HK-2 (cell line): ENCODE measurements at regions not wholly inside any gene's neighbourhood (a gene's known extent, or its start where the extent isn't known, plus 50 kb on each side); places are given as distances from the start of the nearest gene placed in this dataset.
A peak's percentile ranks its signal among the peaks of the same experiment; 100 is the strongest.
"Not testable (repeated sequence)": the region's sequence is repeated elsewhere in the genome, so short reads cannot be mapped to it uniquely, and the experiment has no call there.

Experiments
- DNase-seq: peaks from one replicate; pipeline ENCODE4 v3.0.0-alpha.2; 2018; ENCODE audit not compliant: unreplicated experiment

DNA sequence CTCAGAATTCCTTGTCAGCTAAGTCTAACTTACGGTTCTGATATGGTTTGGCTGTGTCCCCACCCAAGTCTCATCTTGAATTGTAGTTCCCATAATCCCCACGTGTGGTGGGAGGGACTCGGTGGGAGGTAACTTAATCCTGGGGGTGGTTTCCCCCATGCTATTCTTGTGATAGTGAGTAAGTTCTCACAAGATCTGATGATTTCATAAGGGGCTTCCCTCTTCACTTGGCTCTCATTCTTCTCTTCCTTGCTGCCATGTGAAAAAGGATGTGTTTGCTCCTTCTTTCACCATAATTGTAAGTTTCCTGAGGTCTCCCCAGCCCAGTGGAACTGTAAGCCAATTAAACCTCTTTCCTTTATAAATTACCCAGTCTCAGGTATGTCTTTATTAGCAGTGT, 163.0 kb downstream of the PMAIP1 start:
- DNase-seq: not testable (repeated sequence)

DNA sequence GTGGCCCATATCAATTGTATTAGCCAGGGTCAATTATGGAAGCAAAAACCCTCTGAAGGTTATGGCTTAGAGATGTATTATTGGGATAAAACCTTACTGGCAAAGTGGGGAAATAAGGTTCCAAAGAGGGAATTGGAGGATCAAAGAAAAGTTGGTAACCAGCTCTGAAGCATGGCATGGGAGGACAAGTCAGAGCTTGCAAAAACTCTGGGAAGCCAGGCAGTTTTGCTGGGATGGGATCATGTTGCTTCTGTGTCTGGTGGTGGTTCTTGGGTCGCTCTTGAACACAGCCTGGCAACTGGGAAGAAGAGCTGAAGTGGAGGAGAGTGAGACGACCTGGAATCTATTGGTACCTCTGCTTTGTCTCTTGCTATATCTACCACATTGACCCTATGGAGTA, 162.6 kb downstream of the PMAIP1 start:
- DNase-seq: no peak

GRCh38 chr18:60060578-60060977, 160.8 kb downstream of the PMAIP1 start:
- DNase-seq: peak; percentile 48

- no peak for DNase-seq
Observed at GRCh38 chr18:60060026-60060425, 160.2 kb downstream of the PMAIP1 start.

- no peak for DNase-seq
Observed at GRCh38 chr18:60059216-60059615, 159.4 kb downstream of the PMAIP1 start.

GRCh38 chr18:60053747-60054304, 154.0 kb downstream of the PMAIP1 start:
- DNase-seq: peak; percentile 64

DNA sequence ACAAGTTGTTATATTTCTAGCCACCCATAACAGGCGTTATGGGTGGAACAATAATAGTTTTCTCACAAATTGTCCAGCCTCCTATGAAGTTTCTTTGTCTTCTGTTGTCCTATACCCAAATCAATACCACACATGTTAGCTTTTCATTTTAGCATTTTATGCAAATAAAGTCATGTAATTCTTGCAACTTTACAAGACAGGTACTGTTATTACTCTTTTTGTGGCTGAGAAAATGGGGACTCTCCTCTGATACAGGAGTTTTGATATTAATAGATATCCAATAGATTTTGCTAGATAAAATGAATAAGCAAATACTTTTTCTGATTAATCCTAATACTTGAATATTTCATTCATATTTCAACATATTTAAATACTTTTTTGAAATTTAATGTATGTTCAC, 151.0 kb downstream of the PMAIP1 start:
- no peak for DNase-seq

DNA sequence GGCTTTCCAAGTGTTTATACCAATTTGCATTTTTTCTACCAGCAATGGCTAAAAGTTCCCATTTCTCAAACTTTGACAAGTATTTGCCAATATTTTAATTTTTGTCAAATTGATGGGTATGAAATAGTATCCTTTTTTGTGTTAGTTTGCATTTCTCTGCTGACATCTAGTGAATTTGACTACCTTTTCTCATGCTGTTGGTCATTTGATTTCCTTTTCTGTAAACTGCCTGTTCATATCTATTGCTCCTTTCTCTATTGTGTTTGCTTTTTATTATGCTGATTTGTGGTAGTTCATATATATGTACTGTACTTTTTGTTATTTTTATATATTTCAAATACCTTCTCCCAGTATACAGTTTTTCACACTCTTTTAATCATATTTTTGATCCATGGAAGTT, 149.4 kb downstream of the PMAIP1 start:
- DNase-seq: no peak

GRCh38 chr18:60047556-60047955, 147.8 kb downstream of the PMAIP1 start:
- DNase-seq: no peak

DNA sequence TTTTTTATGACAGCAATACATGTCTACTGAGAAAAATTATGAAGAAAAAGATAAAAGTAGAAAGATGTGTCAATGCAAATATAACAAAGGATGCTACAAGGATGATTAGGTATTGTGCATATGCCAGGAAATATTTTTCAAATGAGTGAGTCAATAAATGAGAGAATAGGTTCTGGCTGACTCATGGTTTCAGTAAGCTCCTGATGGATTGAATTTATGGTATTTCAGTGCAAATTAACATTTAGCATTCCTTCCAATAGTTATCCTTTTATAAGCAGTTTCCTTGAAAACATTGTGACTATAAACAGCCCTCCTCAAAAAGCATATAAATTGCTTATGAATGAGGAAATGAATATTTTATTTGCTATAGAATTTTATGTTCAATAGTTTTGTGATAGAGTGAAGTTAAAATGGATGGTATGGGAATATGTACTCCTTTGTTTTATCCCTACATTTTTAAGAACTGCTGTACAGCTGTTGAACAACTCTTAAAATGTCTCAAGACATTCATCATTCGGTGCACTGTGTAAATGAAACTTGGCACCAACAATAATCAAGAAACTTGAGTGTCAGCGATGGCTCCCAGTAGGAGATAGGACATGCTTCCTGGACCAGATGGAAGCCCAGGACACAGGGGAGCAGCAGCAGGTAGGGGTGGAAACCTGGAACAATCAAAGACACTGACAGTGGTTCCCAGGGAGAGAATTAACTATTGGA, 144.7 kb downstream of the PMAIP1 start:
- DNase-seq: no peak

DNA sequence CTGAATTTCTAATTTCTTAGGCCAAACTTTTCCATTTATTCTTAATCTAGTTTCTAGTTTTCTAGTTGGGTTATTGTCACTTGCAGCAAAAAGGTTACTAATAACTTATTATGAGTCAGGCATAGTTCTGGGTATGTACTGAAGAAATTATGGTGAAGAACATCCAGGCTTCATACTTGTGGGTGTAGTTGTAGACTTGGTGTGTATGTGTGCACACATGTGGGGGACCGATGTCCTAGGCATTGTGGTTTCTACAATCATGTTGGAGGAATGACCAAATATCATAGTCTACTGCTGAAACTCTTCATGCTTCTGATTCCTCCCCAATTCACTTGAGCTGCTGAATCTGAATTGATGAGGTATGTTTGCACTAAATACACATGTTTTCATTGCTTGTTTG, 141.2 kb downstream of the PMAIP1 start:
- no peak for DNase-seq

GRCh38 chr18:60038731-60039130, 138.9 kb downstream of the PMAIP1 start:
- DNase-seq: no peak

DNA sequence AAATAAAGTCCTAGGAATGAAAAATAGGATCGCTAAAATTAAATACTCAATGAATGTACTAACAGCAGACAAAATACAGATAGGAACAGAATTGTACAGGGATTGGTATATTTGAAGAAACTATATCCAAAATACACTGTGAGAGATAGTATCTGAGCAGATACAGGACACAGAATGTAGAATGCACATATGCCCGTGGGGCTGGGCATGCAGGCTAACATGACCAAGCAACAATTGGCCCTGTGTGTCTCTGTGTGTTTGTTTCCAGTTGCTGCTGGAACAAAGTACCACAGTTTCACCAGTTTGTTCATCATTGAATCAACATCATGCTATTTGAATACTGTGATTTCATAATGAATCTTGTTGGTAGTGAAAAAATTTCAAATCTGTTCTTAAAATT, 127.6 kb downstream of the PMAIP1 start:
- DNase-seq: no peak

GRCh38 chr18:60024857-60025256, 125.1 kb downstream of the PMAIP1 start:
- no peak for DNase-seq

- no peak for DNase-seq
Observed at GRCh38 chr18:60024345-60024744, 124.5 kb downstream of the PMAIP1 start.

GRCh38 chr18:60022671-60023276, 123.0 kb downstream of the PMAIP1 start:
- no peak for DNase-seq

DNA sequence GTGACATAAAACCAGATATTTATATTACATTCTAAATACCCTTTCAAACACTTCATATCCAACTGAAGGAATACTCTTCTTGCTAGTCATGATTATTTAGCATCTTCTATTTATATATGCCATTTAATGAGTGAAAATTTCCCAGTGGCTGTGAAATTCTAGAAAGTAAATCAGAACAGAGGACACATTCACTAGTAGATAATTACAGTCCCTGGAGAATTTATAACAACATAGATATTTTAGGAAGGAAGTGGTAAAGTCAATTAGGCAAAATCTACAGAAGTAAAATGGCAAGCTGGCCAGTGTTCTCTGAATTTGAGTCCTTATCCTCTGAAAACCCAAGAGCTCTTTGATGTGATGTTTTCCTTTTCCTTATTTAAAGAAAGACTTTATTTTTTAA, 121.8 kb downstream of the PMAIP1 start:
- no peak for DNase-seq

DNA sequence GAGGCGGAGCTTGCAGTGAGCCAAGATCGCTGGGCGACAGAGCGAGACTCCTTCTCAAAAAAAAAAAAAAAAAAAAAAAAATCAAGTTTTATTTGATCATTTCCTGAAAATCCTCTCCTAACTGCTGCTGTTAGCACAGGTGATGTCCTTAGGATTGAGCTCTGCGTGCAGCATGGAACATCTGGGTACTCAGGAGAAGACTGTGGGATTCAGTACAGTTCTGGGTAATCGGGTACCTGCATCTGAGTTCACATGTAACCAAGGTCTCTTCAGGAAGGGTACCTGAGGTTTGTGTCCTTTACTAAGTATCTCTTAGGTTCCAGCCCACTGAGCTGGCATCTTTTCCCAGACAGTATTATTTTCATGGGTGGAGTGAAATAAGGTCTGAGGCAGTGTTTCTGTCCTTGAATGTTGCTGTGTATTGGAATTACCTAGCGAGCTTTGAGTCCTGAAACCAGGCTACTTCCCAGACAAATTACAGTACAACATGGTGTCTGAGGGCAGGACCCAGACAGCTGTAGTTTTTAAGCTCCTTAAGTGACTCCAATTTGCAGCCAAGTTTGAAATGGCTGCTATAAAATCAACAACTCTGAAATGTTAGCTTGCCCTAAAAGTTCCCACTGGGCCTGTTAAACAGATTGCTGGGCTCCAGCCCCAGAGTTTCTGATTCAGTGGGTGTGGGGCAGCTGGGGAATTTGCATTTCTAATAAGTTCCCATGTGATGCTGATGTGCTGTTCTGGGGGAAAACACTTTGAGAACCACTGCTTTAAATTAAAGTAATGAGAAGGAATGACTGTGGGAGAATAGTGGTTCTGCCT, 120.5 kb downstream of the PMAIP1 start:
- peak; percentile 26 for DNase-seq

GRCh38 chr18:60019463-60019840, 119.7 kb downstream of the PMAIP1 start:
- DNase-seq: peak; percentile 28

- DNase-seq: no peak
Observed at GRCh38 chr18:60018618-60019462, 119.0 kb downstream of the PMAIP1 start.

- DNase-seq: not testable (repeated sequence)
Observed at GRCh38 chr18:60018134-60018533, 118.3 kb downstream of the PMAIP1 start.

DNA sequence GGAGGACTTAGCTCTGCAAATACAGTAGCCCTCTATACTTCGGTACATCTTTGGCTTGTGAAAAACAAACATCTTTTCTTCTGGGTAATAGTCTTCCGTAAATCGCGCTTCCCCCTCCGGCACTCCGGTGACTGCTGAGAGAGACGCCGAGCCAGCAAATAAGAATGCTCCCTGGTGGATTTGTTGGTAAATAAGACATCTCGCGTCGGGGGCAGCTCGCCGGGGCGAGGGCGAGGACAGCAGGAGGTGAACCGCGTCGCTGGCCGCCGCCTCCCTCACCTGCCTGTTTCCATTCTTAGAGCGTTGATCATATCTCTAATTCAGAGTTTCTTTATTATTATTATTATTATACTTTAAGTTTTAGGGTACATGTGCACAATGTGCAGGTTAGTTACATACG, 117.6 kb downstream of the PMAIP1 start:
- no peak for DNase-seq
